DND-41 (cell line): ENCODE measurements at regions not wholly inside any gene's neighbourhood (a gene's known extent, or its start where the extent isn't known, plus 50 kb on each side); places are given as distances from the start of the nearest gene placed in this dataset.

ENCODE experiments used
- EZH2 ChIP-seq: IDR thresholded peaks from 3 replicates; pipeline ENCODE4 v1.6.1; 2012; ENCODE audit warnings: borderline replicate concordance, low read depth, mild to moderate bottlenecking, moderate library complexity, low read length, inconsistent platforms; ENCODE audit not compliant: severe bottlenecking
- TF ChIP-seq, protein P1 (sequence below): IDR thresholded peaks from 2 replicates; pipeline ENCODE4 v1.5.1; 2012; ENCODE audit warnings: borderline replicate concordance, low read length, moderate library complexity, mild to moderate bottlenecking; ENCODE audit not compliant: poor library complexity, severe bottlenecking; ENCODE audit errors: extremely low read depth

DNA sequence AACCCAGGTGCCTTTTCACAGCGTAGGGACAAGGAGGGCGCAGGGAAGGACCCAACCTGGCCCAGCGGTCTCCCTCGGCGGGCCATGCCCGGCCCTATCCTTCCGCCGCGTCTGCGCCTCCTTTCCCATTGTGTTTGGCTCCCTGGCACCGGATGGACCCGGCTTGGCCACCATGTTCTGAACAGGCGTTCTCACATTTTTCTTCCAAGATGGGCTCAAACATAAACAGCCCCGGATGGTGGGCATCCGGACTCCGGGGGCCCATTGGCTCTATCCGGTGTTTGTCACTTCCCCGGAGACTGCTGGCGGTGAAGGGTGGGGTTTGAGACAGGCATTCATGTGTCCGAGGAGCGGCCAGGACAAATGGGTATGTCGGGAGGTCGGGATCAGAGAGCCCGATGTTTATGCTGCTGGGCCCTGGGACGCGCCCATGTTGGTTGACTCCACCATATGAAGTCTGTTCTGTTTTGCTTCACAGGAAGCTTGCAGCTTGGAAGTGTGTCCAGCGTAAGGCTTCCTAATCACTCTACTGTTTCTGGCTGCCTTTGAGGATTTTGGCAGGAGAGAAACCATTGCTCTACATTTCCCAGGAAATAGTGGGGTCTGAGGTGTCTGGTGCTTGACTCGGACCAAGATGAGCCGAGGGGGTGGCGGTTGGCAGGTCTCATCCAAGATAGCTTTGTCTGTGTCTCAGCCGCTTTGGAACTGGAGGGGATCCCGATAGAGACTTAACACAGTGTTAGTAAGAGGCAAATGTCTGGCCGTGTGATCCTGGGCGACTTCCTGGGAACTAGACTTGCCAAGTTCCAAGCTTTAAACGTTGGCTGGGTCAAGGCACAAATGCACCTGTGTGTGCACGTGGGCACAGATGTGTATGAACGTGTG lies 188.3 kb downstream of the IRF8 start:
- TF ChIP-seq, protein P1, sequence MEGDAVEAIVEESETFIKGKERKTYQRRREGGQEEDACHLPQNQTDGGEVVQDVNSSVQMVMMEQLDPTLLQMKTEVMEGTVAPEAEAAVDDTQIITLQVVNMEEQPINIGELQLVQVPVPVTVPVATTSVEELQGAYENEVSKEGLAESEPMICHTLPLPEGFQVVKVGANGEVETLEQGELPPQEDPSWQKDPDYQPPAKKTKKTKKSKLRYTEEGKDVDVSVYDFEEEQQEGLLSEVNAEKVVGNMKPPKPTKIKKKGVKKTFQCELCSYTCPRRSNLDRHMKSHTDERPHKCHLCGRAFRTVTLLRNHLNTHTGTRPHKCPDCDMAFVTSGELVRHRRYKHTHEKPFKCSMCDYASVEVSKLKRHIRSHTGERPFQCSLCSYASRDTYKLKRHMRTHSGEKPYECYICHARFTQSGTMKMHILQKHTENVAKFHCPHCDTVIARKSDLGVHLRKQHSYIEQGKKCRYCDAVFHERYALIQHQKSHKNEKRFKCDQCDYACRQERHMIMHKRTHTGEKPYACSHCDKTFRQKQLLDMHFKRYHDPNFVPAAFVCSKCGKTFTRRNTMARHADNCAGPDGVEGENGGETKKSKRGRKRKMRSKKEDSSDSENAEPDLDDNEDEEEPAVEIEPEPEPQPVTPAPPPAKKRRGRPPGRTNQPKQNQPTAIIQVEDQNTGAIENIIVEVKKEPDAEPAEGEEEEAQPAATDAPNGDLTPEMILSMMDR: no peak
- TF ChIP-seq EZH2: no peak
